ENCODE measurements at regions not wholly inside any gene's neighbourhood (a gene's known extent, or its start where the extent isn't known, plus 50 kb on each side); places are given as distances from the start of the nearest gene placed in this dataset.

GRCh38 chr3:135688003-135688402 lies 277.5 kb upstream of the PPP2R3A start:
- no peak for DNase-seq
- intact Hi-C loops (cut with DNase I) = no loop called here
- WGBS, 2 donors = 89 to 93% methylated on average over 3 of the region's 3 CpGs

GRCh38 chr3:135690664-135691063 lies 274.9 kb upstream of the PPP2R3A start:
- intact Hi-C loops (cut with DNase I) = no loop called here
- no peak for DNase-seq
- no peak for TF ChIP-seq POLR2A (IDR thresholded peaks at IDR 0.05)
- TF ChIP-seq CTCF (IDR thresholded peaks at IDR 0.05) = no peak
- H3K4me1 ChIP-seq = no peaks in the 10 kb centered on the region
- H3K4me3 ChIP-seq (replicated peaks in 1 of 3) = no peak overlapping the region
- H3K27me3 ChIP-seq = no peaks in the 10 kb centered on the region
- no peak overlapping the region for H3K27ac ChIP-seq
- 54 to 59% methylated on average over 3 of the region's 3 CpGs for WGBS, 2 donors
- H3K9me3 ChIP-seq = no peaks in the 10 kb centered on the region
- H3K36me3 ChIP-seq = no peaks in the 10 kb centered on the region

More at GRCh38 chr3:135688003-135688402, 277.5 kb upstream of the PPP2R3A start:
- H3K27me3 ChIP-seq = no peaks in the 10 kb centered on the region
- H3K4me3 ChIP-seq (replicated peaks in 1 of 3) = no peak overlapping the region
- no peaks in the 10 kb centered on the region for H3K9me3 ChIP-seq
- H3K4me1 ChIP-seq = no peaks in the 10 kb centered on the region
- no peak overlapping the region for H3K27ac ChIP-seq
- no peak for TF ChIP-seq POLR2A (IDR thresholded peaks at IDR 0.05)
- no peak for TF ChIP-seq CTCF (IDR thresholded peaks at IDR 0.05)
- H3K36me3 ChIP-seq = no peaks in the 10 kb centered on the region

- no peak overlapping the region for H3K27ac ChIP-seq
- H3K27me3 ChIP-seq = no peaks in the 10 kb centered on the region
- no peak for TF ChIP-seq CTCF (IDR thresholded peaks at IDR 0.05)
- no peak for TF ChIP-seq POLR2A (IDR thresholded peaks at IDR 0.05)
- intact Hi-C loops (cut with DNase I) = no loop called here
- no peaks in the 10 kb centered on the region for H3K4me1 ChIP-seq
- WGBS, 2 donors = 76 to 88% methylated on average over 1 of the region's 1 CpG
- no peaks in the 10 kb centered on the region for H3K9me3 ChIP-seq
- no peak overlapping the region for H3K4me3 ChIP-seq (replicated peaks in 1 of 3)
- DNase-seq = no peak
- H3K36me3 ChIP-seq = no peaks in the 10 kb centered on the region
Measured at GRCh38 chr3:135691240-135691639, 274.3 kb upstream of the PPP2R3A start.

GRCh38 chr3:135694142-135694541 lies 271.4 kb upstream of the PPP2R3A start:
- intact Hi-C loops (cut with DNase I) = no loop called here
- no peaks in the 10 kb centered on the region for H3K9me3 ChIP-seq
- 70 to 73% methylated on average over 1 of the region's 1 CpG for WGBS, 2 donors
- H3K36me3 ChIP-seq = no peaks in the 10 kb centered on the region
- TF ChIP-seq CTCF (IDR thresholded peaks at IDR 0.05) (no peak), POLR2A (IDR thresholded peaks at IDR 0.05) (no peak)
- H3K4me1 ChIP-seq = no peaks in the 10 kb centered on the region
- H3K4me3 ChIP-seq (replicated peaks in 1 of 3) = no peak overlapping the region
- H3K27me3 ChIP-seq = no peaks in the 10 kb centered on the region
- H3K27ac ChIP-seq = no peak overlapping the region
- DNase-seq = no peak

GRCh38 chr3:135699741-135700140 lies 265.8 kb upstream of the PPP2R3A start:
- no peak for TF ChIP-seq CTCF (IDR thresholded peaks at IDR 0.05)
- TF ChIP-seq POLR2A (IDR thresholded peaks at IDR 0.05) = no peak
- Histone ChIP-seq H3K4me1 (no peaks in the 10 kb centered on the region), H3K9me3 (no peaks in the 10 kb centered on the region), H3K27me3 (no peaks in the 10 kb centered on the region), H3K36me3 (no peaks in the 10 kb centered on the region), H3K27ac (no peak overlapping the region), H3K4me3 (replicated peaks in 1 of 3) (no peak overlapping the region)
- DNase-seq = no peak
- WGBS, 2 donors = 86 to 88% methylated on average over 5 of the region's 5 CpGs
- intact Hi-C loops (cut with DNase I) = no loop called here
